DMS153 (cell line): ENCODE measurements at regions not wholly inside any gene's neighbourhood (a gene's known extent, or its start where the extent isn't known, plus 50 kb on each side); places are given as distances from the start of the nearest gene placed in this dataset.
"Not testable (repeated sequence)": the region's sequence is repeated elsewhere in the genome, so short reads cannot be mapped to it uniquely, and the experiment has no call there.

Experiments used
- DNase-seq: peaks from one replicate; lab custom pipeline; 2025; lab: John Stamatoyannopoulos, UW

GRCh38 chr3:18987862-18988447 lies 160.4 kb upstream of the KCNH8 start:
- DNase-seq, result peak; percentile 56

DNA sequence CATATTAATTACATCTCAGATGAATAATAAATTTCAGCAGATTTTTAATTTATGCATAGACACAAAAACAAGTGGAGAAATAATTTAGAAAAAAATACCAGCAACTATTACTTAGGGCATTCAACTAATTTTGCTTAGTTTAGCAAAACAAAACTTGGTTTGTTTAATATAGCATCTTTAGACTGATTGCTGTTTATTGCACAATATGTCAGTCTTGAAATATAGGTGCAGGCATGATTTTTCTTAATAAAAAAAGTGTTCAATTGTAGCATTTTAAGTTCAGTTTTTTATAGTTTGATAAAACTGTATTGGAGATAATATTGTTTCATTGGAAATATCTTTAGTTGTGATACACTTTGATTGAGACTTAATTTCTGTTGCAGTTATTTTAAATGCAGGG lies 161.2 kb upstream of the KCNH8 start:
- no peak for DNase-seq

DNA sequence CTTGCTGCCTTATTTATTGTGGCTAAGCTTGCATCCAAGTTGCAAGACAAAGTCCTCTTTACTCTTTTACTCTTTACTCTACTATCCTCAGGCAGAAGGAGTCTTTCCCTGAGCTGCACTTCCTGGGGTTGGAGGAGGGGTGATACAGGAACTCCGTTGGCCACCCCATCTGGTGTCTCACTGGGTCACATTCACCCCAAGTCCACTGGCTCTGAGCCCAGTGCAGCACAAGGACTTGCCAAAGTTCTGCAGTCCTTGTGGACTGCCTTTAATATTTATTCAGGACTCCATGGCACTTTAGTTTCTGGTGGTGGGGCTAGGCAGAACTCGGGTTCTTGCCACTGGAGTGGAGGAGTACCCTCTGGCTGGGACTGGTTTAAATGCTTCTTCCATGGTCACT lies 165.4 kb upstream of the KCNH8 start:
- DNase-seq, result no peak

- not testable (repeated sequence) for DNase-seq
These were observed 172.2 kb upstream of the KCNH8 start for GRCh38 chr3:18976102-18976501.

DNA sequence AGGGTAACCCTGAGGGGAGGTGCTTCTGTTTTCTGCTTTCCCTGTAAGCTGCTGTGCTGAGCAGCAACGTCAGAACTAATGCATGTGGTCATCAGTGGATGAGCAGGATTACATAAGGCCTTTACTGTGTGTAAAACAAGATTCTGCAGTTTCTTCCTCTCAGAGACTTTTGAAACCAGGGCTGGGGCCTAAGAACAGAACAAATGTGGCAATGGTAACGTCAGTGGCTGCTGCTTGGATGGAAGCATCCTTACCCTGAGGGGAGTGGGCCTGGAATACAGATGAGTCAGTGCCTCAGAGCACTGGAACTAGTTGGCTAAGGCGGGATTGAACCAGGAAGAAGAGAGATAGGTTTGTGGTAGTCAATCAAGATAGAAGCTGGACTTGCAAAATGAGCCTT lies 180.2 kb upstream of the KCNH8 start:
- DNase-seq, result no peak

GRCh38 chr3:18965781-18966180 lies 182.5 kb upstream of the KCNH8 start:
- no peak for DNase-seq

GRCh38 chr3:18964640-18965039 lies 183.7 kb upstream of the KCNH8 start:
- DNase-seq, result no peak

DNA sequence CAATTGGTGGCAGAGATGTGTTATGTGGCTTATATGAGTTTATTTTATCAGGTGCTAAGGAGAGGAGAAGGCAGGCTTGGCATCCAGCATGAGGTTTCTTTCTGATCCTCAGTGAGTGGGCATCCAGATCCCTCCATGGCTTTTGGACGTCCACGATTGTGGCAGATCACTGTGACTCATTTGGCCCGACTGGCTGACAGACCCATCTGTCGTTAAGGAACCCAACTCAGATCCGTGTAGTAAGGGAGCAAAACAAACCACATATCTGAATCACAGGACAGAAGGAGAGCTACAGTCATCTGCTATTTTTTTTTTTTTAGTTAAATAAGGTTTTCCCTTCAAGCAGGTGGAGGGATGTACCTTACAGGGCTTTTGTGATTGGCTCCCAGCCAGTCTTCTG lies 197.0 kb upstream of the KCNH8 start:
- no peak for DNase-seq

DNA sequence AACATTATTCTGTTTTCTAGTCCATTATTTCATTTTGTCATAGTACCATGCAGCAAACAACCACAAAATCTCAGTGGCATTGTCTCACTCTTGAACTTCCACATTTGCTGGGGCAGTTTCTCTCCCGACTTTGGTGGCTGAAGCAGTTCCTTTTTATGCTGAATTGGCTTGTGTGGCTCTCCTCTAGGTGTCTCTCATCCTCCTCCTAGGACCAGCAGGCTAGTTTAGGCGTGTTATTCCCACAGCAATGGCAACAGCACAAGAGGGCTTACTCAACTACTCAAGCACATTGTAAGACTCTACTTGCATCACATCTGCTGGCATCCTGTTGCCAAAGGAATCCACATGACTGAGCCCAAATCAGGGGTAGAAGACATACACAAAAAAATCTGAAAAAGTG lies 201.8 kb upstream of the KCNH8 start:
- no peak for DNase-seq

DNA sequence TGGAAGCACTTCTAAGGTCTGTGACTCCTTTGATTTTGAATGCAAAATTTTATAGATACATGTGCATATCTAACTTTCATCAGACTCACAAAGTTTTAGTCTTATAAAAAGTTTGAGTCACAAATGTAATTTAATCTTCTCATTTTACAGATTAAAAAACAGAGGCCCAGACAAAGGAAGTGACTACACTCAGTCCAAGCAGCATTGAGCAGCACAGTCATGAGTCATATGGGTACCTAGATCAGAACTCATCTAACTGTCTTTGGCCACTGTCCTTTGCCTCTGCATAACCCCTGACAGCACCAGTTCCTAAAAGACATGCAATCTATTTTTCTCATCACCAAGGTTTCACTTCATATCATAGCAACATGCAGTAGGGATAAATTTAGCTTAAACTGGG lies 210.7 kb upstream of the KCNH8 start:
- DNase-seq, result no peak

- no peak for DNase-seq
These were observed 229.2 kb upstream of the KCNH8 start for GRCh38 chr3:18919158-18919557.

- DNase-seq, result no peak
These were observed 230.4 kb upstream of the KCNH8 start for GRCh38 chr3:18917923-18918322.

DNA sequence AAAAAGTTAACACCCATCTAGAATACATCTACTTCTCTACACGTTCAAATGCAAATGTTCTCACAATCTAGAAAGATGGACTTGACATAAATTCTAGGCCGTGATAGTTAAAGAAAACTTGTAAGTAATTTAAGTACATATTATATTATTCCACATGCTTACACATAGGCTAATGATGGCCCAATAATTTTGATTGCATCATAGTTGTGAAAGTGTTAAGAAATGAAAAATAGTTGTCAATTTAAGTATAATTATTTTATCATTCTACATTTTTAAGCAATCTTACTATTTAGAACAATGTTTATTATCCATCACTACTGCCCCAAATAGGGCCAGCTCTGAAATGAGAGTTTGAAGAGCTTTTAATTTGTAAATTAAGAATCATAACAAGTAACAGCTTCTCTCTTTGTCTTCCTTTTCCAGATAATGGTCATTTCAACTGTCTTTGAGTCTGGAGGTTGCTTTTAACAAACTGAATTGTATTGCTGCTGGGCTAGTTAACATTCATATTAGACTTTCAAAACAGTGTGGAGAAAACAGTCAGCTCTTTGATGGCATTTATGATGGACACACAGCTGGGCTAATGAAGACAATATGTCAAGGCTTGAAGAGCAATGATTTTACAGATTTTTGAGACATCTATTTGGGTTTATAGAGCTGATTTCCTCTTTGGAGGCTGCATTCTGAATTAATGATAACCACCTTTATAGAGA lies 246.1 kb upstream of the KCNH8 start:
- no peak for DNase-seq

DNA sequence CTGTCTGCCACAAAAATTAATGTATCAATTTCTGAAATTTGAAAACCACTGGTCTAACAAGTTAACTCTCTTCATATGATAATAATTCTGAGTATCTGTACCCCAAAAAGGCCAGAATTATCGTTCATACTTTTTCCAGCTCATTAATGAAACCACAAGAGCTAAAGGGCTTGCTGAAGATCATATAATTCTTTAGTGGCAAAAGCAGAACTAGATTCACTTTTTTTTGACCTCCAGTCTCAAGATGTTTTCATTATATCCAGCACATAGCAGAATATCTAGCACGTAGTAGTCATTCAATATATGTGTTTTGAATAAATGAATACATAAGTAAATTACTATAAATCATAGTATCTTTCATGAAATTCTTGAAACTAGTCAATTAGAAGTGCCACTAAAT lies 246.7 kb upstream of the KCNH8 start:
- no peak for DNase-seq

GRCh38 chr3:18900994-18901393 lies 247.3 kb upstream of the KCNH8 start:
- DNase-seq, result no peak

GRCh38 chr3:18898911-18899310 lies 249.4 kb upstream of the KCNH8 start:
- no peak for DNase-seq

DNA sequence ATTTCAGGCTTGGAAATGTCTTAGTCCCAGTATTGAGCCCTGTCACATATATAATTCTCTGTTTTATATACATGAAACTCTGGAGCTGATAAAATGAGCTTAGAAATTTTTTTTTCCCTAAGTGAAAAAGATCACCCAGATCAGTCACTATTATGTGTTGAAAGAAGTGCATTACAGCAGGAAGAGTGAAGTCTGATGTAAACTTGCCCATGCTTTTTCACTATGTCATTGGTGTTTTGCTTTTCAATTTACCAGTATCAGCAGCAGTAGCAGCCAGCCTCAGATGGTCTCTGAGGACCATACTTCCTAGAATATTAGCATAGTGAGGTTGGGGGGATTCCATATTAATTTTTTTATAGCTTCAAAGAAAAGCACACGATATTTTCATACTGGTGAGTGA lies 255.6 kb upstream of the KCNH8 start:
- no peak for DNase-seq

DNA sequence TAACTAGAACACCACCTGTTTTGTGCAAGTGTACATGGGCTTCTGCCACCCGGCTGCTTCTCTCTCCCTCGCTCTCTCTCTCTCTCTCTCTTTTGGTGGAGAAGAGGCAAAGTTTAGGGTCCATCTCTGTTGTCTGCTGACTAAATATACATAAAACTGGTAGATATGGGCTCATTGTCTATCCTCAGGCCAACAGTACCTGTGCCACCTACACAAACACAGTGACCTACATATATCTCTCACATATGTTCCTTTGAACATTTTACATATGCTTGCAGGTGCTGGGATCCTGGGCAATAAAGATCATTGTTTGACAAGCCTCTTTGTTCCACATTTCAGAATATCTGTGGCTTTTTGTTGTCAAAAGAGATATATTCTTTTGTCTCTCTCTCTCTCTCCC lies 256.3 kb upstream of the KCNH8 start:
- DNase-seq, result no peak

GRCh38 chr3:18891641-18892040 lies 256.7 kb upstream of the KCNH8 start:
- no peak for DNase-seq

DNA sequence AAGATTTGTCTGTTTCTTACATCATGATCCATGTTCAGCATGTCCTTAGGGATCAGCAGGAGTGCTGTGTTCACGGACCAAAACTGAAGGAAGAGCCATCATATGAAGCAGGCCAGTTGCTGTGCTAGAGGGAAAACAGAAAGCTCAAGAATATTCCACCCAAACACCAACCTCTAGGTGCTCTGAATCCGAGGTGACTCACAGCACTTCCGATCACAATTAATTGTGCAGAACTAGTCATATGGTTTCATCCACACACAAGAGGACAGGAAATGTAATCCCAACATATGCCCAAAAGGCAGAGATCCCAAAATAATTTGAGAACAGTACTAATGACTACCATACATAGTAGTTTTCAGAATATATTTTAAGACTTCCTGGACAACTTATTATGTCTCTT lies 257.9 kb upstream of the KCNH8 start:
- DNase-seq, result no peak

GRCh38 chr3:18888819-18889218 lies 259.5 kb upstream of the KCNH8 start:
- DNase-seq, result no peak

- DNase-seq, result no peak
These were observed 259.9 kb upstream of the KCNH8 start for GRCh38 chr3:18888370-18888769.

GRCh38 chr3:18886331-18886730 lies 262.0 kb upstream of the KCNH8 start:
- DNase-seq, result no peak

DNA sequence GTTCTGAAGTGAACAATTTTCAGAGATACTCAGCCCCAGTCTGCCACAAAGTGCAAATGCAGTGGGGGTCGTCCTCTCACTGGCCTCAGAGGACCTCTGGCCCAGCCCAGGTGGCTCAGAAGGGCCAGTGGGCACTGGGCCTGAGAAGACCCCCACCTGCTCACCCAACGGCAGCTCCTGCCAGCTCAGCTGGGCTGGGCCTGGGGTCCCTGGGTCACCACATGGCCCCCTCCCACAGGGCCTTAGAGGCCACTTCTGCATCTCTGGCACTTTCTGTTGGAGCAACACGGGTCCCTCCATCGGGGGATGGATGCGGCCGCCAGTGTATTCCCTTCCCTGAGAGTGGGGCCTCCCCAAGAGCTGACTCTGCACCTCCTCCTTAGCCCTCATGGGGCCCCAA lies 262.7 kb upstream of the KCNH8 start:
- DNase-seq, result no peak
